ENCODE measurements at regions not wholly inside any gene's neighbourhood (a gene's known extent, or its start where the extent isn't known, plus 50 kb on each side); places are given as distances from the start of the nearest gene placed in this dataset.
"Not testable (repeated sequence)": the region's sequence is repeated elsewhere in the genome, so short reads cannot be mapped to it uniquely, and the experiment has no call there.

DNA sequence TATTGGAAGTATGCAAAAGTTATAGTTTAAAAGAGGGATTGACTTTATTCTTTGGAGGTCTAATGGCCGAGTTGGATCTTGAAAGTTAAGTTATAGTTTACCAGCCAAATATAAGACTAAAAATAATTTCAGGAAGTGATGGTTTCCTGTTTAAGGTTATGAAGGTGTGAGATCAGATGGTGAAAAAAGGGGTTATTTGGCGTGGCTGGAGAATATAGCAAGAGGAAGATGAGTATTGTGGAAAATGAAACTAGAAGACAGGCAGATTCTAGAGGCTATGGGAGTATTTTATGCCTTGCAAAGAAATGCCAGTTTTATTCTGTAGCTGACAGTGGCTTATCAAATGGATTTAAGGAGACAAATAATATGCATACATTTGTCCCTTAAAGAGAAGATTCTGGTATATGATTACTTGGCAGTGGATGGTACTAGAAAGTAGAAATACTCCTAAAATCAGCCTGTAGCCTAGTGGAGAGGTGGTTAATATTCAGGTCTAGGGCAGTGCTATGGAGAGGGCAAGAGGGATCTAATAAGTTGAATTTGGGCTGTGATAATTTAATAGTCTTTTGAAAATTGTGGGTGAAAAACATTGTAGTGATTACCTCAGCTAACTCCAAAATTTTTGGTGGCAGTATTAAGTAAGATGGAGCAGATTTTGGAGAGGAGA, 1091.8 kb upstream of the ATXN7L3B start:
- intact Hi-C loops (cut with DNase I), result no loop called here
- no peak for DNase-seq

DNA sequence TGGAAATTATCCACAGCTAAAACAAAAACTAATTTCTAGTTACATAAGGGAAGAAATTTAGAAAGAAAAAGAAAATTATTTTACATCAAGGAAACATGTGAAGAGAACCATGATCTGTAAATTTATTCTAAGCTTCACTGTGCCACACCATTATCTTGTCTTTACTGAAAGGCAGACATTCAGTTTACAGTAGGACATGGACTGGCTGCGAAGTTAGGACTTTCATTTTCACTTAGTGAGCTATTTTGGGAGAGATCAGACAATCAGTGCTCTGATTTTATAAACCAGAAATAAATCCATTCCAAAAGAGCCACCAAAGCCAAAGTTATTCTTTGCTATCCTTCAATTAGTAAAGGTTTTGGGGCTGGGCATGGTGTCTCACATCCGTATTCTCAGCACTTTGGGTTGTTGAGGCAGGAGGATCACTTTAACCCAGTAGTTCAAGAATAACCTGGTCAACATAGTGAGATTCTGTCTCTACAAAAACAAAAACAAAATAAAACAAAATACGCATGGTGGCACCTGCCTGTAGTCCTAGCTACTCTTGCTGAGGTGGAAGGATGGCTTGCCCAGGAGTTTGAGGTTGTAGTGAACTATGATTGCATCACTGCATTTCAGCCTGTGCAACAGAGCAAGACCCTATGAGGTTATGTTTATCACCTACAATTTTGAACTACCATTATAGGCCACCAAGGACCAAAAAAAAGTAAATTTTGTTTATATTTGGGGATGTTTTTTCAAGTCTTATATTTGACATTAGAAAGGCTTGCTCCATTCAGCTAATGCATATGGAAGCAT, 1084.8 kb upstream of the ATXN7L3B start:
- intact Hi-C loops (cut with DNase I), result no loop called here
- DNase-seq, result no peak

DNA sequence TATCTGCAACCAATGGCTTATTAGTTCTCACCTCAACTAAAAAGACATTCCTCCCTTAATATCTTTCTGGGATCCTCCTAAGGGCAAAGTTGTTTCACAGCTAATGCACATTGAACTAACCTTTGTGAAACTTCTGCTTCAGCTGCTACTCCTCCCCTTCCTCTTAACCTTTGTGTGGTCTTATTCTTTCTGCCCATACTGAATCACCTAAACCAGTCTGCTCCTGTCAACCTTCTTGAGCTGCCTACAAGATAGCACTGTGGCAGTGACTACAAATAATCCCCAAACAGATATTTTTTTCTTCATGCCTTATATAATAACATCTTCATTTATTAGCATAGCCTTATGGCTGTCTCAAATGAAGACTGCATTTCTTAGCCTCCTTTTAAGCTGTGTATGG, 1077.4 kb upstream of the ATXN7L3B start:
- no peak for DNase-seq
- intact Hi-C loops (cut with DNase I), result no loop called here

DNA sequence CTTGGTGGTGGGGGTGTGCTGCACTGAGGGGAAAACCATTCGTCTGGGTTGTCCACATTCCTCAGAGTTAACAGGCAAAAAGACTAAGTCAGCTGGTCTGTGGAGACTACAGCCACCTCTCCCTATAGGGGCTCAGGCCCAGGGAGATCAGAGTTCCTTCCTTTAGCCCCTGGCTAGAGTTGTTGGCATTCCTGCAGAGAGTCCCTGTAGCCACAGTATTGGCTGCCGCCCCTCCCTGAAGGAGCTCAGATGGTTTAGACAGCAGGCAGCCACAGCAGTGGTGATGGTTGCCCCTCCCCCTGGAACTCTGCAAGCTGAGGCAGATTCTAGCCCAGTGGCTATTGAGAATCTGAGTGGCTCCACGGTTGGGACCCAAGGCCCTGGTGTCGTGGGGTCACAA, 1072.5 kb upstream of the ATXN7L3B start:
- intact Hi-C loops (cut with DNase I), result no loop called here
- DNase-seq, result peak in 2 of 10 donors; percentile 40 to 43

DNA sequence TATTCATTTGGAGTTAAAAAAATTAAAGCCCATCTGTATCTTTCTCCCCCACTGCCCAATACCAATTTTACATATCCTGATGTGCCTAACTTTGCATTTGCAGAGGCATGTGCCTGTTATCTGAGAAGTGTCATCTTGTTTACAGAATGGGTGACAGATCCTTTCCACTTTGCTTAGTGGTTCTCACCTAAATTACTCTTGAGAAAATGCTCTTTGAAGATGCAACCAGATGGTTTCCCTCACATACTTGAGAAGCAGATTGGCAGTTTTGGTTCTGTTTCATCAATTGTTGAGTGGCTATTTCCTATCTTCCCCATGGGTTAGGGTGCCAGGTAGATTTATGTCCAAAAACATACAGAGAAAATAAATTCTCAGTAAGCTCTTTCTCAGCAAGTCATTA, 1051.4 kb upstream of the ATXN7L3B start:
- no peak for DNase-seq
- intact Hi-C loops (cut with DNase I), result no loop called here

DNA sequence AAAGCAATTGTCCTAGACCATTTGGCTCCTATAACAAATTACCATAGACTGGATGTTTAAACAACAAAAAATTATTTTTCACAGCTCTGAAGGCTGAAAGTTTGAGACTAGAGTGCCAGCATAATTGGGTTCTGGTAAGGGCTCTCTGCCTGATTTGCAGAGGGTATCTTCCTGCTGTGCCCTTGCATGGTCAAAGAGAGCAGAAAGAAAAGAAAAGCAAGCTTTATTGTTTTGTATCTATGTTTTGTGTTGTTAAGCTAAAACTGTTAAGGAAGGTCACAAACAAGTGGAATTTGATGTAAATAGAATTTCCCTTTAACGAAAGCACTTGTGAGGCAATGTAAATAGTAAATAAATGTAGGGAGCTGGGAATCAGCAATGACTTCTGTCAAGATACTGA, 1031.0 kb upstream of the ATXN7L3B start:
- no peak for DNase-seq
- intact Hi-C loops (cut with DNase I), result no loop called here

DNA sequence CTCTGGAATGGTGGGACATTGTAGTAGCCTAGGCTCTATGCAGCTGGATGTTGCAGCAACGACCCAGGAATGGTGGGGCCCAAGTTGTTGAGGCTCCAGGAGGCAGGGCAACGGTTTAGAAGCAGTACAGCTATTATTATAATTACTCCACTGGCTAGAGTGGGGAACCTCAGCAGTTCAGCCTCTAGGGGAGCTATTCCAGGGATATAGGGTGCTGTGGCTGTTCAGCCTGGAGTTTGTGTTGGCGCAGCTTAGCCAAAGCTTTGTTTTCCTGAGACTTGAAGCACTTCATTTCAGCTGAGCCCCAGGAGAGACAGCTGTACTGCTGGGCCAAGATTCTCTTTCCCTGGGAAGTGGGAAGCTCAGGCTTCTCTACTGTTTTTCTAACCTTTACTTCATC, 1023.0 kb upstream of the ATXN7L3B start:
- DNase-seq, result no peak
- intact Hi-C loops (cut with DNase I), result no loop called here

DNA sequence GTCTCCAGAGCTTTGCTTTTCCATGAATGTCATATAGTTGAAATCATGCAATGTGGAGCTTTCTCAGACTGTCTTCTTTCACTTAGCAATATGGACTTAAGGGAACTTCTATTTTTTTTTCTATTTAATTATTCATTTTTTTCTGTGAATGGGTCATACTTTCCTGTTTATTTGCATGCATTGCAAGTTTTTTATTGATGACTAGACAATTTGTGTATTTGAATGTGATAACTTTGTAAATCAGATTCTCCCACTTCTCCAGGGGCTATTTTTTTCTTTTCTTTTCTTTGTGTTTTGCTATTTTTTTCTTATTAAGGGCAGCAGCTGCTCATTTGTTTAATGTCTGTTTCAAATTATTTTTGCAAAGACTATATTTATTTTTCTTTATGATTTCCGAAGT, 1019.8 kb upstream of the ATXN7L3B start:
- DNase-seq, result no peak
- intact Hi-C loops (cut with DNase I), result no loop called here

DNA sequence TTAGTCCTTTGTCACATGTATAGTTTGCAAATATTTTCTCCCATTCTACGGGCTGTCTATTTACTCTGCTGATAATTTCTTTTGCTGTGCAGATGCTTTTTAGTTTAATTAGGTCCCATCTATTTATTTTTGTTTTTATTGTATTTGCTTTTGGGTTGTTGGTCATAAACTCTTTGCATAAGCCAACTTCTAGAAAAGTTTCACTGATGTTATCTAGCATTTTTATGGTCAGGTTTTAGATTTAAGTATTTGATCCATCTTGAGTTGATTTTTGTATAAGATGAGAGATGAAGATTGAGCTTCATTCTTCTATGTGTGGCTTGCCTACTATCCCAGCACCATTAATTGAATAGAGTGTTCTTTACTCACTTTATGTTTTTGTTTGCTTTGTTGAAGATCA, 1008.4 kb upstream of the ATXN7L3B start:
- intact Hi-C loops (cut with DNase I), result no loop called here
- DNase-seq, result no peak

DNA sequence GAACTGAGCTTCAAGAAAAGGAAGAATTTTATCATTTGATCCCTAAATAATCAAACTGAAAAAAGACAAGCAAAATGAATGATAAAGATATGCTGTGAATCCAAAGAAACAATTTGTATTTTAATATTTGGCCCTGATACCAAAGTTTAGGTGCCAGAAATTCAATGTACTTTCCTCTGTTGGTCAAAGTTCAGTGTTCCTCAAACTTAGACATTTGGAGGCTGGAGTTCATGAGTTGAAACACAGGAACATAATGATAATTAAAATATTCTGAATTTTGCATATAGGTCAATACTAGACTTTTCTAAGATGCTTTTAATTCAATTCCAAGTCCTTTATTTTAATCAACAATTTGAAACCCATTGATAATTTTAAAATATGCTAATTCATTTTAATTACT, 1007.7 kb upstream of the ATXN7L3B start:
- intact Hi-C loops (cut with DNase I), result no loop called here
- DNase-seq, result no peak

DNA sequence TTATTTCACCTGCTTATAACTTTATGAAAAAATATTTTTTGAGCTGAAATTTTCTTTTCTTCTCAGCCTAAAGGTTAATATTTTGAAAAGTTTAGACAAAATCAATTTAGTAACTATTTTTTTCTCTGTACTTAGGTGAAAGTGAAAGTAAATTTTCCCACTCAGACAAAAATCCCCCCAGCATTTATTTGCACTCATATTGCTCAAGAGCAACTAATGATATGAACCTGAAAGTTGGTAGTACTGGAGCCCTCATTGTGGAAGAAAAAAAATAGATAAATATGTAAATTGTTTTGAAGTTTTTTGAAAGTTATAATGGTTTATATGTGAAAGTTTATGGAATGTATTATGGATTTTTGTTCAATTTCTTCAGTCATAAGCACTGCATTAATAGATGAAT, 1005.9 kb upstream of the ATXN7L3B start:
- DNase-seq, result no peak
- intact Hi-C loops (cut with DNase I), result no loop called here

DNA sequence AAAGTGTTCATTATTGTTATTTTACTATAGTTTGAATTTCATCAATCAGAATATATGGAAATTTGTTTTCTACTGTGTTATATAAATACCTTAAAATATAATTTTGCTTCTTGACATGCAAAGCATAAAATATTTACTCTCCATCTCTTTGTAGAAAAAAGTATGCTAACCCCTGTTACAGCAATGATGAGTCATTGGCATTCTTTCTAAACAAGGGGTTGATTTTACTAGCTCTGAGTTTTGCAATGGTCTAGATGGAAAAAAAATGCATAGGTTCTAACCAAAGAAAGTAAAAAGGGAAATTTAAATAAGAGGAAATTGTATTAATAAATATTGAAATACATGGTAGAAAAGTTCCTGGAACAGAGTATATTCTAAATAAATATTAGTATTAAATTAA, 990.2 kb upstream of the ATXN7L3B start:
- DNase-seq, result no peak
- intact Hi-C loops (cut with DNase I), result no loop called here

DNA sequence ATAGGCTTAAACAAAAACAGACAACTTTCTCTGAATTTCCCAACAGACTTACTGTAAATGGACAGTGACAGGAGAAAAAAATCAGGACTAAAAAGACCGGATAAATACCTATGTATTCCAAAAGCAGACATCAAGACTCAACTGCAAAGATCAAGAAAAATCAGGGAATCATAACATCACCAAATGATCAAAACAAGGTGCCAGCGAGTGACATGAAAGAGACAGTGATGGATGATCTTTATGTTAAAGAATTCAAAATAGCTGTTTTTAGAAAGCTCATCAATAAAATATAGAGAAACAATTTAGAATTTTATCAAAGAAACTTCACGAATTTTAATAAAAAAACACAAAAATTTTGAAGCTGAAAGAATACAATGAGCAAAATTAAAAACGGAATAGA, 952.5 kb upstream of the ATXN7L3B start:
- no peak for DNase-seq
- intact Hi-C loops (cut with DNase I), result no loop called here

DNA sequence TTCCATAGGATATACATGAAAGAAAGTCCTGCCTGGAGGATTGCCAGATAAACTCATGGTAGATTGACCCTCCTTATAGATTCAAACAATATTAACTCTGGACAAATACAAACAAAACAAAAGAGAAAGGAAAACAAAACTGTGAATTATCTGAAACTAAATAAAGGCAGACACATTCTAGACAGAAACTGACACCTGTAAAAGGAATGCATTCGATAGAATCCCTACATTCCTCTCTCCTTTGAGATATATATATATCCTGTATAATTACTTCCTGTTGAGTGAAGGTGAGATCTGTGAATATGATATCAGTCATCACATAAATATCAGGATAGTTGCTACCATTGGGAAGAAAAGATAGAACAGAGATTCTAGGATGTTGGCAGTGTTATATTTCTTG, 948.4 kb upstream of the ATXN7L3B start:
- intact Hi-C loops (cut with DNase I), result no loop called here
- no peak for DNase-seq

DNA sequence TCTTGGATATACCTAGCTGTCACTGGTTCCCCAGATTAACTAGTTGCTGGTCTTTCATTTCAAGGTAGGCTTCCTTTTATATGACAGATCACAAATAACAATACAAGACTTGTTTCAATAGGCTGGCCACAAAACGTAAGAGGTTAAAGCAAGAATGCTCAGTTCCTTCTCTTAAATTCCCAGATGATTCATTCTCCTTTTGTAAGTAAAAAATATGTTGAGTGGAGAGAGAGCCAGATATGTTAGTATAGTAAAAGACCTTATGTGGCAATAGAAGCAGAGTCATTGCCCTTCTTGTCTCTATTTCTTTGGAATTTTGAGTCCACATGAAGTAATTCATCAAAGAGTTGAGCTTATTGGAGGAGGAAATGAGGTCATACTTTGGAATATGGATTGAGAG, 939.0 kb upstream of the ATXN7L3B start:
- no peak for DNase-seq
- intact Hi-C loops (cut with DNase I), result no loop called here

DNA sequence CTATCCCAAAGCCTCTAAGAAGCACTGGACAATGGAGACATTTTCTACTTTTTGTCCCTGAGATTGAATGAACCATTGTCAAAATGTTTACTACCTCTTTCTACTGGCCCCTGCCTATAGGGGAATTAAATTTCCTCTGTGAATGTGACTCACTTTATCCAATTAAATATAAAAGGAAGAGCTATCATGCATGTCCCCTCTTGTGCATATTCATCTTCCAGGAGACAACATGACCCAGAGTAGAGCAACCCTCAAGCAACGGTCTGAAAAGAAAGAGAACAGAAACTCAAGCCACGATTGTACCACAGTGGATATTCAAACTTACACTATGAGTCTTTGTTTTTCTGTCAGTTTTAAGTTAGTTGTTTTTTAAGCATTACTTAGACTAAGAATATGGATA, 938.4 kb upstream of the ATXN7L3B start:
- no peak for DNase-seq
- intact Hi-C loops (cut with DNase I), result no loop called here

DNA sequence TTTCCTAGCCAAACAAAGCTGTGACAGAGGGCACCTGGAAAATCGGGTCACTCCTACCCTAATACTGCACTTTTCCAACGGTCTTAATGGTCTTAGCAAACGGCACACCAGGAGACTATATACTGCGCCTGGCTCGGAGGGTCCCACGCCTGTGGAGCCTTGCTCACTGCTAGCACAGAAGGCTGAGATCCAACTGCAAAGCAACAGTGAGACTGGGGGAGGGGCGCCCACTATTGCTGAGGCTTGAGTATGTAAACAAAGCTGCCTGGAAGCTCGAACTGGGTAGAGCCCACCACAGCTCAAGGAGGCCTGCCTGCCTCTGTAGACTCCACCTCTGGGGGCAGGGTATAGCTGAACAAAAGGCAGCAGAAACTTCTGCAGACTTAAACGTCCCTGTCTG, 931.7 kb upstream of the ATXN7L3B start:
- intact Hi-C loops (cut with DNase I), result not testable (repeated sequence)
- DNase-seq, result peak in 1 of 10 donors; percentile 74

DNA sequence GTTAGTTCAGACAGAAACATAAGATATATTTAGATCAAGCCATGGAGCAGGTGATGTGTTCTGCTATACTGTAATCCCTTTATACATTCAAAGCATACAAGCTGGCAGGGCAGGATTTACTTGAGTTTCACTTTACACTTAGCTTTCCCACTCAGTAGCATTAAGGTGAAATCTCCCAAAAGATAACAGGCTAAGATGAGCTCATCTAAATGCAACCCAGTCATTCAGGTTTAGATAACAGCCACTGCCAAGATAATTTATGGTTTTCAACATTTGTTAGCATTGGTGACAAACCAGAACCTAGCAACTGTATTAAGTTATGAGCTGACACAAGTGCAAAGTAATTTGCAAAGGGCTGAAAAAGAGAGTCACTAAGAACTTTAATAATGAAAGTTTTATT, 925.1 kb upstream of the ATXN7L3B start:
- intact Hi-C loops (cut with DNase I), result no loop called here
- DNase-seq, result no peak

DNA sequence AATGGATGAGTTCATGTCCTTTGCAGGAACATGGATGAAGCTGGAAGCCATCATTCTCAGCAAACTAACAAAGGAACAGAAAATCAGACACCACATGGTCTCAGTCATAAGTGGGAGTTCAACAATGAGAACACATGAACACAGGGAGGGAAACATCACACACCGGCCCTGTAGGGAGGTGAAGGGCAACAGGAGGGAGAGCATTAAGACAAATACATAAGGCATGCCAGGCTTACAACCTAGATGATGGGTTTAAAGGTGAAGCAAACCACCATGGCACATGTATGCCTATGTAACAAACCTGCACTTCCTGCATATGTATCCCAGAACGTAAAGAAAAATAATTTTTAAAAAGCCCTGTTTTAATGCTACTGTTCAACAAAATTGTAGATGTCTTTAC, 914.2 kb upstream of the ATXN7L3B start:
- DNase-seq, result no peak
- intact Hi-C loops (cut with DNase I), result no loop called here

DNA sequence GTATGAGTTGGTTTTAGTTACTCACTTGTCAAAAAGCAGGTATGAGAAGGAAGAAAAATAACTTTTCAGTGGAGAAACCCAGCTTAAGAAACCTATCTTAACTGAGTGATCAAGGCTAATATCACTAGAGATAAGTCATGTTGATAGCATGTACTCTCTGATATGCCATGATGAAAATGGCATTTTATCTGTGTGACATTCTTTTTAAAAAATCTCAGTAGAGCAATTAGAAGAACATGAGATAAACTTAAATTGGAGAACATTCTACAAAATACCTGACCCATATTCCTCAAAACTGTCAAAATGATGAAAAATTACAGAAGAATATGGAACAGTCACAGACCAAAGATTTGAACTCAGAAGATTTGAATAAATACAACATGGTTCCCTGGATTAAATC, 912.4 kb upstream of the ATXN7L3B start:
- intact Hi-C loops (cut with DNase I), result no loop called here
- DNase-seq, result no peak

DNA sequence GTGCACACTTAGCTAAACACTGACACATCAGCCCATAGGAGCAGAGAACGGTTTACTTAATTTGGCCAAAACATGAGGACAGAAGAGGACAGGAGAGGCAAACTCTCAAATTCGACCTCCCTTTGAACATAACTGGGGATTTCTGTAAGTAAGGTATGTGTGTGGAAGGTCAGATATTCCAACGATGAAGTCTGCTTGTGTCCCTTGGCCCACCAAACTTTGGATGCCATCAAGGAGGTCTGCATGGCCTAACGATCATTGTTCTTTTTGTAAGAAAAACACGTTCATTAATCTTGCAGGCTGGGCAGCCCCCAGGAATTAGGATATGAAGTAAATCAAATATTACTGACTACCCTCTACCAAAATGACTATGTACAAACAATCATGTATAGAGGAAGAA, 908.5 kb upstream of the ATXN7L3B start:
- intact Hi-C loops (cut with DNase I), result no loop called here

More for the DNA sequence above, 908.5 kb upstream of the ATXN7L3B start:
- no peak for DNase-seq

All from posterior cingulate gyrus (tissue), 11 donors.